Spleen (tissue), 11 donors: ENCODE measurements at regions not wholly inside any gene's neighbourhood (a gene's known extent, or its start where the extent isn't known, plus 50 kb on each side); places are given as distances from the start of the nearest gene placed in this dataset.

Source experiments
- DNase-seq: peaks from one replicate; pipeline ENCODE4 v3.0.0-alpha.2; 2020
- H3K27ac ChIP-seq, 8 donors: fragments of 200-600 bp; sonication (generic) in 7 of 8; 1 replicate in 4 of 8; 2 replicates in 4 of 8; pipeline versions ENCODE4 v1.5.0 to v1.8.0; 2016 to 2021; ENCODE audit warnings: inconsistent platforms in 4 of 8, mild to moderate bottlenecking in 4 of 8, moderate library complexity in 1 of 8
- H3K27me3 ChIP-seq, 7 donors: fragments of 200-600 bp; sonication (generic) in 6 of 7; replicated peaks in 1 of 7; 1 replicate in 4 of 7; 2 replicates in 3 of 7; pipeline versions ENCODE4 v1.5.0 to v1.8.0; 2016 to 2021; ENCODE audit warnings: inconsistent platforms in 3 of 7, mild to moderate bottlenecking in 1 of 7
- H3K36me3 ChIP-seq, 6 donors: fragments of 200-600 bp; sonication (generic) in 5 of 6; 1 replicate in 4 of 6; 2 replicates in 2 of 6; pipeline versions ENCODE4 v1.5.0 to v1.8.0; 2016 to 2021; ENCODE audit warnings: inconsistent platforms in 2 of 6
- H3K4me1 ChIP-seq, 6 donors: fragments of 200-600 bp; sonication (generic) in 5 of 6; 1 replicate in 3 of 6; 2 replicates in 3 of 6; pipeline versions ENCODE4 v1.5.0 to v1.8.0; 2016 to 2021; ENCODE audit warnings: inconsistent platforms in 3 of 6
- H3K4me3 ChIP-seq, 8 donors: fragments of 200-600 bp; sonication (generic) in 7 of 8; 1 replicate in 4 of 8; 2 replicates in 4 of 8; pipeline versions ENCODE4 v1.5.0 to v1.8.0; 2016 to 2021; ENCODE audit warnings: inconsistent platforms in 4 of 8, mild to moderate bottlenecking in 4 of 8, moderate library complexity in 2 of 8
- H3K9me3 ChIP-seq, 8 donors: fragments of 200-600 bp; sonication (generic) in 7 of 8; 1 replicate in 4 of 8; 2 replicates in 4 of 8; pipeline versions ENCODE4 v1.5.0 to v1.8.0; 2016 to 2021; ENCODE audit warnings: inconsistent platforms in 4 of 8
- CTCF ChIP-seq, 11 experiments: fragments of 200-600 bp in 7 of 11; fragments of 450-650 bp in 4 of 11; sonication (generic) in 4 of 11; IDR thresholded peaks in 8 of 11; conservative IDR thresholded peaks in 3 of 11; 1 replicate in 7 of 11; 2 replicates in 4 of 11; pipeline versions ENCODE4 v1.4.0 to v1.8.0; 2016 to 2021; ENCODE audit warnings: antibody characterized with exemption in 11 of 11, inconsistent platforms in 4 of 11, mild to moderate bottlenecking in 1 of 11
- POLR2A ChIP-seq, 3 donors: fragments of 450-650 bp; IDR thresholded peaks; one replicate each; pipeline ENCODE4 v1.5.1; 2017; ENCODE audit warnings: antibody characterized with exemption in 3 of 3, mild to moderate bottlenecking in 1 of 3
- POLR2AphosphoS5 ChIP-seq, 3 donors: sonication (generic); formaldehyde crosslinking; IDR thresholded peaks; one replicate each; pipeline ENCODE4 v1.5.1; 2017; ENCODE audit warnings: antibody characterized with exemption in 3 of 3
- WGBS, 5 donors: extraction: QIAGEN DNeasy Blood & Tissue Kit in 3 of 5; methylation state at CpG; one replicate each; pipeline versions ENCODE4 v1.1.5 to v1.1.7; 2013 to 2018; 5-methylcytosine and 5-hydroxymethylcytosine counted together
- intact Hi-C: fragments of 100-400 bp; cut with DNase I; formaldehyde crosslinking; loops from one replicate; pipeline ENCODE4 v1.15.0; 2023; ENCODE audit warnings: low total_unique reads
- donor health status: healthy with polysubstance abuse.
- donor health status: DM: no; HTN: no; CAD: no; lungs with moderate emphysema.
- donor health status: DM: no; HTN: no; CAD: no.
- donor health status: Bipolar disorder and iron deficiency.
- donor health status: healthy.
- donor health status: DM: no; HTN: no; CAD: no.
- donor health status: DM: yes; HTN: yes; CAD: no.

- H3K27me3 ChIP-seq, result no peaks in the 10 kb centered on the region
- no peaks in the 10 kb centered on the region for H3K36me3 ChIP-seq
- no peak for DNase-seq
- H3K27ac ChIP-seq, result no peak overlapping the region
- TF ChIP-seq POLR2AphosphoS5 (IDR thresholded peaks at IDR 0.05), result no peak
- TF ChIP-seq POLR2A (IDR thresholded peaks at IDR 0.05), result no peak
- no peak for TF ChIP-seq CTCF (IDR thresholded peaks at IDR 0.05 in 8 of 11, conservative IDR thresholded peaks at IDR 0.05 in 3 of 11)
- H3K4me1 ChIP-seq, result no peaks in the 10 kb centered on the region
- no peaks in the 10 kb centered on the region for H3K9me3 ChIP-seq
- no peak overlapping the region for H3K4me3 ChIP-seq
- WGBS, 5 donors, result 70 to 84% (median 73%) methylated on average over 3 of the region's 3 CpGs
- intact Hi-C loops, result no loop called here
Measured at GRCh38 chr3:59658274-59658673, 608.4 kb upstream of the CFAP20DC start.

DNA sequence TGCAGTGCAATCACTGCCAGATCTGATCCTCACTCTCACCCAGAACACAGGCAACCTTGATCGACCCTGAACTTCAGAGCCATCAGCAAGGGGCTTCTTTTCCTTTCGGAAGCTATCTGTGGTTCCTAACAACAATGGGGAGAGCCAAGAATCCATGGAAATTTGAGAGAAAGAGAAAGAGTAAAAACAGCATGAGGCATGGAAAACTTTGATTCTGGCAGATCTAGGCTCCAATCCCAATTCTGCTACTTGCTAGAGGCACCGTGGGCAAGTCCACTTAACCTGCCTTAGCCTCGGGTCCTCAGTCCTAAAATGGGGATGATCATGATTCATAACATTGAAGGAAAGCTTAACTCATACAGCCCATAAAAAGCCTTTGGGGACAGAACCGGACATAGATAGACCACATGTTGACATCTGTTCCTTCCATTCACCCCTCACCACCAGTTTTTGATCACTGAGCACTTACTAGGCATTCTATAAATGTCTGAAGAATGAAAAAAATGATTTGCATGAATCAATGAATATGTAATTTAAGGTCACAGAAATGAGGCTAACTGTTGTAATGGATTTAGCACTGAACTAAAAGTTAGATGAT lies 605.7 kb upstream of the CFAP20DC start:
- H3K4me3 ChIP-seq, result no peak overlapping the region
- 76 to 88% (median 84%) methylated on average over 5 of the region's 5 CpGs for WGBS, 5 donors
- H3K9me3 ChIP-seq, result peaks cover 0 to 15% (median 9%) of the 10 kb centered on the region in 8 donors
- intact Hi-C loops, result no loop called here
- no peaks in the 10 kb centered on the region for H3K36me3 ChIP-seq
- DNase-seq, result no peak
- no peak overlapping the region for H3K27ac ChIP-seq
- no peaks in the 10 kb centered on the region for H3K4me1 ChIP-seq
- H3K27me3 ChIP-seq, result no peaks in the 10 kb centered on the region
- TF ChIP-seq POLR2AphosphoS5 (IDR thresholded peaks at IDR 0.05) (no peak), POLR2A (IDR thresholded peaks at IDR 0.05) (no peak), CTCF (IDR thresholded peaks at IDR 0.05 in 8 of 11, conservative IDR thresholded peaks at IDR 0.05 in 3 of 11) (no peak)

GRCh38 chr3:59654480-59655417 lies 604.9 kb upstream of the CFAP20DC start:
- TF ChIP-seq POLR2A (IDR thresholded peaks at IDR 0.05) (no peak), CTCF (IDR thresholded peaks at IDR 0.05 in 8 of 11, conservative IDR thresholded peaks at IDR 0.05 in 3 of 11) (no peak), POLR2AphosphoS5 (IDR thresholded peaks at IDR 0.05) (no peak)
- no peaks in the 10 kb centered on the region for H3K4me1 ChIP-seq
- H3K27ac ChIP-seq, result no peak overlapping the region
- H3K4me3 ChIP-seq, result no peak overlapping the region
- 73 to 86% (median 81%) methylated on average over 12 of the region's 12 CpGs for WGBS, 5 donors
- intact Hi-C loops, result no loop called here
- no peaks in the 10 kb centered on the region for H3K36me3 ChIP-seq
- DNase-seq, result no peak
- H3K9me3 ChIP-seq, result peaks cover 0 to 23% (median 16%) of the 10 kb centered on the region in 8 donors
- no peaks in the 10 kb centered on the region for H3K27me3 ChIP-seq

GRCh38 chr3:59654123-59654479 lies 604.3 kb upstream of the CFAP20DC start:
- no peak for DNase-seq

More at GRCh38 chr3:59654123-59654479, 604.3 kb upstream of the CFAP20DC start:
- H3K9me3 ChIP-seq, result peaks cover 3 to 29% (median 23%) of the 10 kb centered on the region in 8 donors
- H3K27me3 ChIP-seq, result no peaks in the 10 kb centered on the region
- intact Hi-C loops, result no loop called here
- H3K36me3 ChIP-seq, result no peaks in the 10 kb centered on the region
- TF ChIP-seq POLR2AphosphoS5 (IDR thresholded peaks at IDR 0.05) (no peak), CTCF (IDR thresholded peaks at IDR 0.05 in 8 of 11, conservative IDR thresholded peaks at IDR 0.05 in 3 of 11) (no peak), POLR2A (IDR thresholded peaks at IDR 0.05) (no peak)
- no peak overlapping the region for H3K27ac ChIP-seq
- no peaks in the 10 kb centered on the region for H3K4me1 ChIP-seq
- no peak overlapping the region for H3K4me3 ChIP-seq
- 81 to 87% (median 83%) methylated on average over 9 of the region's 9 CpGs for WGBS, 5 donors
